ENCODE measurements at regions not wholly inside any gene's neighbourhood (a gene's known extent, or its start where the extent isn't known, plus 50 kb on each side); places are given as distances from the start of the nearest gene placed in this dataset.

DNA sequence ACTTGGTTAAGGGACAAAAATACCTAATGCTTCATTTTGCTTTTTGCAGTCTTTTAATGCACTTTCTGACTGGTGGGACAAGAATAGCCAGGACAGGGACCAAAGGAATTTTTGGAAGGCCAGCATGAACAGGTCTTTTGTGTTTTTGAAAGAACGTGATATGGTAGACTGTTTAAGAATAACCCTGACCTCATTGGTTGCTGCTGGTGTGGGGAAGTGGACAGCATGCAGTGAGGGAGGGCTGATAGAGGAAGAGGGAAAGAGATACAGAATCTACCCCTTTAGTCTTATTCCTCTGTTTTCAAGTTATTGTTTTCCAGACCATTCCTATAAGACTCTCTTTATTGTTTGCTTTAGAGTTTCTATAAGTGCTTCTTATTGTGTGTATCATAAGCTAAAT lies 816.2 kb downstream of the CDH11 start:
- TF ChIP-seq, protein P1, sequence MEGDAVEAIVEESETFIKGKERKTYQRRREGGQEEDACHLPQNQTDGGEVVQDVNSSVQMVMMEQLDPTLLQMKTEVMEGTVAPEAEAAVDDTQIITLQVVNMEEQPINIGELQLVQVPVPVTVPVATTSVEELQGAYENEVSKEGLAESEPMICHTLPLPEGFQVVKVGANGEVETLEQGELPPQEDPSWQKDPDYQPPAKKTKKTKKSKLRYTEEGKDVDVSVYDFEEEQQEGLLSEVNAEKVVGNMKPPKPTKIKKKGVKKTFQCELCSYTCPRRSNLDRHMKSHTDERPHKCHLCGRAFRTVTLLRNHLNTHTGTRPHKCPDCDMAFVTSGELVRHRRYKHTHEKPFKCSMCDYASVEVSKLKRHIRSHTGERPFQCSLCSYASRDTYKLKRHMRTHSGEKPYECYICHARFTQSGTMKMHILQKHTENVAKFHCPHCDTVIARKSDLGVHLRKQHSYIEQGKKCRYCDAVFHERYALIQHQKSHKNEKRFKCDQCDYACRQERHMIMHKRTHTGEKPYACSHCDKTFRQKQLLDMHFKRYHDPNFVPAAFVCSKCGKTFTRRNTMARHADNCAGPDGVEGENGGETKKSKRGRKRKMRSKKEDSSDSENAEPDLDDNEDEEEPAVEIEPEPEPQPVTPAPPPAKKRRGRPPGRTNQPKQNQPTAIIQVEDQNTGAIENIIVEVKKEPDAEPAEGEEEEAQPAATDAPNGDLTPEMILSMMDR (IDR thresholded peaks at IDR 0.05; ENCODE audit: low read depth, low read length) = no peak
- in situ Hi-C loops (cut with HindIII; ENCODE audit: low sequenced_read_pairs) = no loop called here
- H3K4me3 ChIP-seq (ENCODE audit: low read depth, low read length) = no peak overlapping the region
- DNase-seq (ENCODE audit: low read depth, low spot score) = no peak

DNA sequence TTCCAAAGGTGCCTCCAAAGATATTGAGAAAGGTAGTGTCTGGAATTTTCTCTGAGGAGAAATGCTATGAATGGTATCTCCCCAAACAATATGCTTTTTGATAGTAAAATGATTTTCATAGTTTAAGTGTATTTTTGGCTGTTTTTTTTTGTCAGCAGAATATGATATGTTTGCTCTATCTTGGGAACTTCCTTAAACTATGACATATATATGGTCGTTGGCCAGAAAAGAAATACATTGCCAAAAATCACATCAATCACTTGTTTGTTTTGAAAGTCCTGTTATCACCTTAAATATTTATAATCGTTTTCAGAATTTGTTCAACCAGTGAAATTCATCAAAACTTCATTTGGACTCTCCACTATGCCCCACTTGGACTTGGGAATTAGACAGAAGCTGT lies 816.9 kb downstream of the CDH11 start:
- H3K4me3 ChIP-seq (ENCODE audit: low read depth, low read length) = no peak overlapping the region
- in situ Hi-C loops (cut with HindIII; ENCODE audit: low sequenced_read_pairs) = no loop called here
- TF ChIP-seq, protein P1 (IDR thresholded peaks at IDR 0.05; ENCODE audit: low read depth, low read length) = no peak
- DNase-seq (ENCODE audit: low read depth, low spot score) = no peak

DNA sequence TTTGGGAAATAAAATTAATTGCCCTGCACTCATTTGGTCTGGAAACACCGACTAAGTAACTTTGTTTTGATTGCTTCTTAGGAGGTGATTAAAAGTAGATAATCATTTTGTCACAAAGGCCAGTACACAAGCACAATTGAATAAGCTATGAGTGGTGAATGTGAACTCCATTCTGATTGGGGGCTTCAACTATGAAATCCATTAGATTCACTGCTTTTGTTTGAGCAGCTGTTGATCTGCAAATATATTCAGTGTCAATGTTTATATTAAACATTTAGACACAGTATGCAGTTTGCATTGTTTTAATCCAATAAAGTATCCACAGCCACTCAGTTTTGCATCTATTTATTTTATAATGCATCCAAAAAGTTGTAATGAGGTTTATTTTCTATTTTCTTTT lies 817.5 kb downstream of the CDH11 start:
- TF ChIP-seq, protein P1 (IDR thresholded peaks at IDR 0.05; ENCODE audit: low read depth, low read length) = no peak
- H3K4me3 ChIP-seq (ENCODE audit: low read depth, low read length) = no peak overlapping the region
- DNase-seq (ENCODE audit: low read depth, low spot score) = no peak
- in situ Hi-C loops (cut with HindIII; ENCODE audit: low sequenced_read_pairs) = no loop called here

DNA sequence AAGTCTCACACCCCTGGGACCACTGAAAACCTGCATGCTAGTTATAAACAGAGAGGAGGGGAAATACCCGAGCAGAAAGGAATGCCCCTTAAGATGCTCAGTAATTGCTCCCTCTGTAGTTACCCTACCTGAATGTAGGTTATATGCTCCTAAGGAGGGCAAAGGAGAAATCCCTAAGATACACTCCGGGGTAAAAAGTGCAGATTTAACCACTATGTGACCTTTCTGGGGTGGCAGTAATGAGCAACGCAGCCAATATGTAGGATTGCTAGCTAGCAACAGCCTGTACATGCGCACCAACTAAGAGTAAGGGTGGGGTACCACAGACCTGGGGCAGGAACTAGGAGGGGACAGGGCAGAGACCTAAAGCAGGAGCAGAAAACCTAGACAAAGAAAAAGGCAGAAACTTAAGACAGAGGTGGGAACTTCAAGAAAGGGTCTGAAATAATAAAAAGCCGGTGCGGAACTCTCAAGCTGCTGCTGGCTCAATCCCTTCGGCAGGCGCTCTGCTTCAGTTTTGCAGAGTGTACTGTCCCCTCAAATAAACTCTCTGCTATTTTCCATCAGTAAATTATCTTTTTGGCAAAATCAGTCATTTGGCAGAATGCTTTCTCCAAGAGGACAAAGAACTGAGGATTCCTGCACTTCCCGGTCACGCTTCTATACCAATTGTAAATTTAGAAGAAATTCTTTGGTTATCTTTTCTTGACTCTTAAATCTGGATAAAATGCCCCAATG lies 823.8 kb downstream of the CDH11 start:
- TF ChIP-seq, protein P1 (IDR thresholded peaks at IDR 0.05; ENCODE audit: low read depth, low read length) = no peak
- H3K4me3 ChIP-seq (ENCODE audit: low read depth, low read length) = no peak overlapping the region
- DNase-seq (ENCODE audit: low read depth, low spot score) = no peak
- in situ Hi-C loops (cut with HindIII; ENCODE audit: low sequenced_read_pairs) = no loop called here

DNA sequence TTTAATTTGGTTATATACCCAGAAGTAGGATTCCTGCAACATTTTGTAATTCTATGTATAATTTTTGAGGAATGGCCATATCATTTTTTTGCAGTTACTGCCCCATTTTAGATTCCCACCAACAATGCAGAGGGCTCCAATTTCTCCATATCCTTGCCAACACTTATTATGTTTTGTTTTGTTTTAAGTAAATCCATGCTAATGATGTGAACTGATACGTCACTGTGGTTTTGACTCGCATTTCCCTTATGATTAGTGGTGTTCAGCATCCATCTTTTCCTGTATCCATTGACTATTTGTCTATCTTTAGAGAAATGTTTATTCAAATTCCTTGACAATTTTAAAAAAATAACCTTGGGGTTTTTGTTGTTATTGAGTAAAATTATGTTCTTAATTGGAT lies 826.4 kb downstream of the CDH11 start:
- no peak overlapping the region for H3K4me3 ChIP-seq (ENCODE audit: low read depth, low read length)
- DNase-seq (ENCODE audit: low read depth, low spot score) = no peak
- in situ Hi-C loops (cut with HindIII; ENCODE audit: low sequenced_read_pairs) = no loop called here
- TF ChIP-seq, protein P1 (IDR thresholded peaks at IDR 0.05; ENCODE audit: low read depth, low read length) = no peak

DNA sequence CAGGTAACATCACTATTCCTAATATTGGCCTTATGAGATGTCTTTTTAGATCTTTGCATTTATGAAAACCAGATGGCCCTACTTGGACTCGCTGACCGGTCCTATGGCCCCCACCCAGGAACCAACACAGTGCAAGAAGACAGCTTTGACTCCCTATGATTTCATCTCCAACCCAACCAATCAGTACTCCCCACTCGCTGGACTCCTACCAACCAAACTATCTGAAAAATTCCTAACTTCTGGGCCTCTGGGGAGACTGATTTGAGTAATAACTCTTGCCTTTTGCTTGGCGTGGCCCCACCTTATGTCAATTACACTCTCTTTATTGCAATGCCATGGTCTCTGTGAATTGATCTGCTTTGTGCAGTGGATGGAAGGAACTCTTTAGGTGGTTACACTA lies 828.9 kb downstream of the CDH11 start:
- no peak overlapping the region for H3K4me3 ChIP-seq (ENCODE audit: low read depth, low read length)
- DNase-seq (ENCODE audit: low read depth, low spot score) = no peak
- TF ChIP-seq, protein P1 (IDR thresholded peaks at IDR 0.05; ENCODE audit: low read depth, low read length) = no peak
- in situ Hi-C loops (cut with HindIII; ENCODE audit: low sequenced_read_pairs) = no loop called here
